ENCODE measurements at regions not wholly inside any gene's neighbourhood (a gene's known extent, or its start where the extent isn't known, plus 50 kb on each side); places are given as distances from the start of the nearest gene placed in this dataset.

- intact Hi-C loops (cut with micrococcal nuclease): no loop called here
- H3K36me3 ChIP-seq (ENCODE audit: control insufficient read depth in 1 of 2, insufficient read depth in 2 of 2, low read length in 2 of 2): no peaks in the 10 kb centered on the region
- TF ChIP-seq, protein P1, sequence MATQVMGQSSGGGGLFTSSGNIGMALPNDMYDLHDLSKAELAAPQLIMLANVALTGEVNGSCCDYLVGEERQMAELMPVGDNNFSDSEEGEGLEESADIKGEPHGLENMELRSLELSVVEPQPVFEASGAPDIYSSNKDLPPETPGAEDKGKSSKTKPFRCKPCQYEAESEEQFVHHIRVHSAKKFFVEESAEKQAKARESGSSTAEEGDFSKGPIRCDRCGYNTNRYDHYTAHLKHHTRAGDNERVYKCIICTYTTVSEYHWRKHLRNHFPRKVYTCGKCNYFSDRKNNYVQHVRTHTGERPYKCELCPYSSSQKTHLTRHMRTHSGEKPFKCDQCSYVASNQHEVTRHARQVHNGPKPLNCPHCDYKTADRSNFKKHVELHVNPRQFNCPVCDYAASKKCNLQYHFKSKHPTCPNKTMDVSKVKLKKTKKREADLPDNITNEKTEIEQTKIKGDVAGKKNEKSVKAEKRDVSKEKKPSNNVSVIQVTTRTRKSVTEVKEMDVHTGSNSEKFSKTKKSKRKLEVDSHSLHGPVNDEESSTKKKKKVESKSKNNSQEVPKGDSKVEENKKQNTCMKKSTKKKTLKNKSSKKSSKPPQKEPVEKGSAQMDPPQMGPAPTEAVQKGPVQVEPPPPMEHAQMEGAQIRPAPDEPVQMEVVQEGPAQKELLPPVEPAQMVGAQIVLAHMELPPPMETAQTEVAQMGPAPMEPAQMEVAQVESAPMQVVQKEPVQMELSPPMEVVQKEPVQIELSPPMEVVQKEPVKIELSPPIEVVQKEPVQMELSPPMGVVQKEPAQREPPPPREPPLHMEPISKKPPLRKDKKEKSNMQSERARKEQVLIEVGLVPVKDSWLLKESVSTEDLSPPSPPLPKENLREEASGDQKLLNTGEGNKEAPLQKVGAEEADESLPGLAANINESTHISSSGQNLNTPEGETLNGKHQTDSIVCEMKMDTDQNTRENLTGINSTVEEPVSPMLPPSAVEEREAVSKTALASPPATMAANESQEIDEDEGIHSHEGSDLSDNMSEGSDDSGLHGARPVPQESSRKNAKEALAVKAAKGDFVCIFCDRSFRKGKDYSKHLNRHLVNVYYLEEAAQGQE (IDR thresholded peaks at IDR 0.05; ENCODE audit: low read depth): no peak
- no peak for TF ChIP-seq ZBTB33 (IDR thresholded peaks at IDR 0.05; ENCODE audit: extremely low read depth, insufficient replicate concordance, low read length)
- no peak for TF ChIP-seq CBX3 (IDR thresholded peaks at IDR 0.05; ENCODE audit: low read depth)
- TF ChIP-seq CEBPB (IDR thresholded peaks at IDR 0.05; ENCODE audit: low read depth): no peak
- no peak for TF ChIP-seq TCF7L2 (IDR thresholded peaks at IDR 0.05; ENCODE audit: borderline replicate concordance, extremely low read depth, insufficient read depth, insufficient read length)
- no peak for TF ChIP-seq SIN3A (IDR thresholded peaks at IDR 0.05; ENCODE audit: low read depth)
- TF ChIP-seq ZFX (IDR thresholded peaks at IDR 0.05): no peak
- no peak for TF ChIP-seq RAD21 (IDR thresholded peaks at IDR 0.05; ENCODE audit: low read depth)
- TF ChIP-seq SRF (IDR thresholded peaks at IDR 0.05; ENCODE audit: low read depth): no peak
- TF ChIP-seq EZH2phosphoT487 (IDR thresholded peaks at IDR 0.05; ENCODE audit: borderline replicate concordance): no peak
- TF ChIP-seq EGR1 (IDR thresholded peaks at IDR 0.05; ENCODE audit: low read depth): no peak
- TF ChIP-seq, protein P2, sequence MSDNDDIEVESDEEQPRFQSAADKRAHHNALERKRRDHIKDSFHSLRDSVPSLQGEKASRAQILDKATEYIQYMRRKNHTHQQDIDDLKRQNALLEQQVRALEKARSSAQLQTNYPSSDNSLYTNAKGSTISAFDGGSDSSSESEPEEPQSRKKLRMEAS (IDR thresholded peaks at IDR 0.05): no peak
- TF ChIP-seq, protein P3, sequence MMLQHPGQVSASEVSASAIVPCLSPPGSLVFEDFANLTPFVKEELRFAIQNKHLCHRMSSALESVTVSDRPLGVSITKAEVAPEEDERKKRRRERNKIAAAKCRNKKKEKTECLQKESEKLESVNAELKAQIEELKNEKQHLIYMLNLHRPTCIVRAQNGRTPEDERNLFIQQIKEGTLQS (IDR thresholded peaks at IDR 0.05): no peak
- no peak for TF ChIP-seq ZNF274 (IDR thresholded peaks at IDR 0.05; ENCODE audit: low read depth, low read length)
- TF ChIP-seq JUND (IDR thresholded peaks at IDR 0.05): no peak
- TF ChIP-seq ELF1 (IDR thresholded peaks at IDR 0.05; ENCODE audit: borderline replicate concordance, low read depth): no peak
- TF ChIP-seq SP1 (IDR thresholded peaks at IDR 0.05; ENCODE audit: low read depth): no peak
- no peak for TF ChIP-seq POLR2A (IDR thresholded peaks at IDR 0.05; ENCODE audit: borderline replicate concordance, extremely low read depth, insufficient read depth, insufficient read length)
- no peaks in the 10 kb centered on the region for H4K20me1 ChIP-seq (ENCODE audit: insufficient read depth)
- H3K27ac ChIP-seq (ENCODE audit: low read depth, low read length): no peak overlapping the region
- no peak overlapping the region for H3K9ac ChIP-seq (ENCODE audit: low read length)
- DNase-seq (ENCODE audit: low read depth, low spot score) (no peak), ATAC-seq (no peak)
- no peak overlapping the region for H2AFZ ChIP-seq (ENCODE audit: low read depth, low read length, poor library complexity, severe bottlenecking)
- H3K9me3 ChIP-seq (ENCODE audit: control insufficient read depth in 1 of 2, insufficient read depth in 1 of 2, low read depth in 1 of 2, low read length in 2 of 2): peaks cover 6 to 12% of the 10 kb centered on the region in 2 experiments; a peak in 3 of 4 replicates
- no peak overlapping the region for H3K4me3 ChIP-seq (replicated peaks in 1 of 2; ENCODE audit: low read depth in 1 of 2, low read length in 2 of 2)
- BruUV-seq (replicated peaks): no TSS peak
- H3K4me1 ChIP-seq (ENCODE audit: control insufficient read depth in 1 of 2, insufficient read depth in 2 of 2, low read length in 2 of 2): no peaks in the 10 kb centered on the region
- H3K27me3 ChIP-seq (ENCODE audit: insufficient read depth, low read length): no peaks in the 10 kb centered on the region
- H3K79me2 ChIP-seq (ENCODE audit: insufficient read depth, low read length): no peaks in the 10 kb centered on the region
- no peaks in the 10 kb centered on the region for H3K9me2 ChIP-seq (ENCODE audit: insufficient read depth)
- ChIA-PET POLR2A (no interaction called here), CTCF (no interaction called here), RAD21 (ENCODE audit: low non-redundant PET in 1 of 2, low total read pairs in 2 of 2, uncharacterized antibody in 2 of 2, unreplicated experiment in 2 of 2) (no interaction called here)
- H3K4me2 ChIP-seq (ENCODE audit: low read length): no peak overlapping the region
These were observed 517.1 kb upstream of the SYT4 start for GRCh38 chr18:43794363-43794762.

Data from HCT116 (cell line).